ENCODE measurements at regions not wholly inside any gene's neighbourhood (a gene's known extent, or its start where the extent isn't known, plus 50 kb on each side); places are given as distances from the start of the nearest gene placed in this dataset.

GRCh38 chr10:2935647-2936386 lies 131.5 kb upstream of the PFKP start:
- TF ChIP-seq POLR2A (IDR thresholded peaks at IDR 0.05; ENCODE audit: low read depth, low read length) (no peak), TAF1 (IDR thresholded peaks at IDR 0.05; ENCODE audit: borderline replicate concordance, low read depth, low read length) (no peak), POLR2AphosphoS5 (IDR thresholded peaks at IDR 0.05; ENCODE audit: low read depth, low read length) (no peak)

Measured in GM12892 (cell line).